D341Med (cell line): ENCODE measurements at regions not wholly inside any gene's neighbourhood (a gene's known extent, or its start where the extent isn't known, plus 50 kb on each side); places are given as distances from the start of the nearest gene placed in this dataset.

Experiments
- DNase-seq: peaks from one replicate; pipeline ENCODE4 v3.0.0; 2012; ENCODE audit warnings: low spot score

DNA sequence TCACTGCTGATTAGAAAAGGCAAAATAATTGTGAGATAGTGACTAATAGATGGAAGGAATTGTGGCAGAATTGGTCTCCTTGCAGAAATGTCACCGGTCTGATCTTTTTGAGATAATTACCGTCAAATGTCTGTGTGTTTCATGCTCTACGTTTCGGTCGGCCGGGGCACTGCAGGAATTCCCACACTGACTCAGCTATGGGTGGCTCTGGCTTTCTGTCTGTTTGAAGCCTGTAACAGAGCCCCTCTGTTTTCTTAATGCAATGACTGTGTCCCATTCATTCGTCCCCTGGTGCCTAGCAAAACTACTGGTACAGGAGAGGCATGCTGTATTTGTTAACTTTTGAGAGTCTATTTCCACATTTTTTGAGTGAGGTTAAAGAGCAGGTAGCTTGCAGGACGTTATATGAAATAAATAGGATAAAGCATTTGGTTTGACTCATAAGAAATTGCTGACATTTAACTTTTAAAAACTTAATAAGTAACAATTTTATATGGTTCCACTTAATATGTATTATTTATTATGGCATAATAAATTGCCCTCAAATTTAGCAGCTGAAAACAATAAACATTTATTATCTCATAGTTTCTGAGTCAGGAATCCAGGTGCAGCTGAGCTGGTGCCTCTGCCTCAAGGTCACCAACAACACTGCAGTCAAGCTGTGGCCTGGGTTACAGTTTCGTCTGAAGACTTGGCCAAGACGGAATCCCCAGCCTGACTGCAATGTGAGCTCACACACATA lies 53.3 kb upstream of the CTBP2 start:
- DNase-seq = no peak

DNA sequence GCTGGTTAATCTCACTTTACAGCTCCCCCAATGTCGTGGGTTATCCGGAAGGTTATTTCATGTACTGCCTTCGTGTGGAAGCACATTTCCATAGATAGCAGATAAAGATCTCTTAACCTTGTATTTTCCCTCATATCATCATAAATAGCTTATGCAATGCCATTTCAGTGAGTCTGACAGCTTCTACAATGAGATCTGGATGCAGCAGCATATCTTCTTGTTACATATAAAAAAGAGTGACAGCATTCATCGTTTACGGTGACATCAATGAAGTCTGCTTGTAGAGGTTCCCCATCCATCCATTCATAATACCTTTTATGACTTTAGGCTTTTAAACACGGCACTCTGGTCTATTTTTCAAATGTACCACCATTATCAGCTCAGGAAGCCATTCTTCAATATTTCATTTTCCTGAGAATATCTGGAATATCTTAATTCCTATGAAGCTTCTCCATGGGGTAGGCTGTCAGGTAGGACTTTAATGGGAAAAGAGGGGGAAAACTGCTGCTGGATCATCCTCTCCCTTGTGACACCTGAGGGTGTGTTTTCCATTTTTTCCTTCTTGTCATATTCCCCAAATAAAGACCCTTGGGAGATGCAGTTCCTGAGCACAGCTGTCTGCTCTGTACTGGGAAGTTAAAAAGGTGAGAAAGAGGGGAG lies 51.9 kb upstream of the CTBP2 start:
- DNase-seq = no peak
